ENCODE measurements at regions not wholly inside any gene's neighbourhood (a gene's known extent, or its start where the extent isn't known, plus 50 kb on each side); places are given as distances from the start of the nearest gene placed in this dataset.

- no peak overlapping the region for H3K27ac ChIP-seq (ENCODE audit: low read depth, low read length)
- H3K4me1 ChIP-seq (ENCODE audit: control insufficient read depth in 5 of 5, insufficient read depth in 5 of 5, low read length in 5 of 5), result peaks cover 0 to 7% (median 5%) of the 10 kb centered on the region in 5 donors
- H3K27me3 ChIP-seq (ENCODE audit: control insufficient read depth in 5 of 5, insufficient read depth in 4 of 5, low read length in 5 of 5), result peaks cover 0 to 4% (median 3%) of the 10 kb centered on the region in 5 donors
- H3K9ac ChIP-seq (ENCODE audit: low read length in 5 of 5), result no peak overlapping the region
- H3K4me3 ChIP-seq (ENCODE audit: low read depth in 1 of 5, low read length in 5 of 5), result no peak overlapping the region
- H3K9me3 ChIP-seq (ENCODE audit: control insufficient read depth in 5 of 5, low read length in 5 of 5), result peaks cover 5 to 21% (median 12%) of the 10 kb centered on the region in 5 donors
- H3K36me3 ChIP-seq (ENCODE audit: control insufficient read depth in 5 of 5, insufficient read depth in 5 of 5, low read length in 5 of 5), result no peaks in the 10 kb centered on the region
Observed at GRCh38 chr5:34547300-34548085, 108.6 kb upstream of the RAI14 start.

- no peak overlapping the region for H3K27ac ChIP-seq (ENCODE audit: low read depth, low read length)
- peaks cover 0 to 4% (median 3%) of the 10 kb centered on the region in 5 donors for H3K27me3 ChIP-seq (ENCODE audit: control insufficient read depth in 5 of 5, insufficient read depth in 4 of 5, low read length in 5 of 5)
- no peak overlapping the region for H3K4me3 ChIP-seq (ENCODE audit: low read depth in 1 of 5, low read length in 5 of 5)
- H3K9me3 ChIP-seq (ENCODE audit: control insufficient read depth in 5 of 5, low read length in 5 of 5), result peaks cover 5 to 21% (median 12%) of the 10 kb centered on the region in 5 donors
- H3K4me1 ChIP-seq (ENCODE audit: control insufficient read depth in 5 of 5, insufficient read depth in 5 of 5, low read length in 5 of 5), result peaks cover 0 to 7% (median 5%) of the 10 kb centered on the region in 5 donors
- H3K9ac ChIP-seq (ENCODE audit: low read length in 5 of 5), result no peak overlapping the region
- no peaks in the 10 kb centered on the region for H3K36me3 ChIP-seq (ENCODE audit: control insufficient read depth in 5 of 5, insufficient read depth in 5 of 5, low read length in 5 of 5)
Observed at GRCh38 chr5:34548086-34548403, 108.1 kb upstream of the RAI14 start.

- H3K9me3 ChIP-seq (ENCODE audit: control insufficient read depth in 5 of 5, low read length in 5 of 5), result peaks cover 0 to 8% (median 5%) of the 10 kb centered on the region in 5 donors
- no peak overlapping the region for H3K9ac ChIP-seq (ENCODE audit: low read length in 5 of 5)
- H3K4me1 ChIP-seq (ENCODE audit: control insufficient read depth in 5 of 5, insufficient read depth in 5 of 5, low read length in 5 of 5), result peaks cover 0 to 7% (median 5%) of the 10 kb centered on the region in 5 donors
- H3K27me3 ChIP-seq (ENCODE audit: control insufficient read depth in 5 of 5, insufficient read depth in 4 of 5, low read length in 5 of 5), result peaks cover 0 to 7% (median 3%) of the 10 kb centered on the region in 5 donors
- no peak overlapping the region for H3K4me3 ChIP-seq (ENCODE audit: low read depth in 1 of 5, low read length in 5 of 5)
- no peaks in the 10 kb centered on the region for H3K36me3 ChIP-seq (ENCODE audit: control insufficient read depth in 5 of 5, insufficient read depth in 5 of 5, low read length in 5 of 5)
- no peak overlapping the region for H3K27ac ChIP-seq (ENCODE audit: low read depth, low read length)
Observed at GRCh38 chr5:34550247-34550646, 105.9 kb upstream of the RAI14 start.

- H3K9ac ChIP-seq (ENCODE audit: low read length in 5 of 5), result no peak overlapping the region
- H3K27ac ChIP-seq (ENCODE audit: low read depth, low read length), result no peak overlapping the region
- peaks cover 0 to 7% (median 4%) of the 10 kb centered on the region in 5 donors for H3K9me3 ChIP-seq (ENCODE audit: control insufficient read depth in 5 of 5, low read length in 5 of 5)
- H3K27me3 ChIP-seq (ENCODE audit: control insufficient read depth in 5 of 5, insufficient read depth in 4 of 5, low read length in 5 of 5), result peaks cover 0 to 8% (median 3%) of the 10 kb centered on the region in 5 donors
- H3K4me3 ChIP-seq (ENCODE audit: low read depth in 1 of 5, low read length in 5 of 5), result no peak overlapping the region
- no peaks in the 10 kb centered on the region for H3K36me3 ChIP-seq (ENCODE audit: control insufficient read depth in 5 of 5, insufficient read depth in 5 of 5, low read length in 5 of 5)
- H3K4me1 ChIP-seq (ENCODE audit: control insufficient read depth in 5 of 5, insufficient read depth in 5 of 5, low read length in 5 of 5), result peaks cover 0 to 7% (median 5%) of the 10 kb centered on the region in 5 donors
Observed at GRCh38 chr5:34550964-34551363, 105.2 kb upstream of the RAI14 start.

GRCh38 chr5:34551911-34552433 lies 104.2 kb upstream of the RAI14 start:
- Histone ChIP-seq H3K27ac (ENCODE audit: low read depth, low read length) (no peak overlapping the region), H3K9ac (ENCODE audit: low read length in 5 of 5) (no peak overlapping the region), H3K36me3 (ENCODE audit: control insufficient read depth in 5 of 5, insufficient read depth in 5 of 5, low read length in 5 of 5) (no peaks in the 10 kb centered on the region), H3K4me1 (ENCODE audit: control insufficient read depth in 5 of 5, insufficient read depth in 5 of 5, low read length in 5 of 5) (peaks cover 0 to 7% (median 5%) of the 10 kb centered on the region in 5 donors), H3K9me3 (ENCODE audit: control insufficient read depth in 5 of 5, low read length in 5 of 5) (peaks cover 0 to 6% (median 4%) of the 10 kb centered on the region in 5 donors), H3K4me3 (ENCODE audit: low read depth in 1 of 5, low read length in 5 of 5) (no peak overlapping the region), H3K27me3 (ENCODE audit: control insufficient read depth in 5 of 5, insufficient read depth in 4 of 5, low read length in 5 of 5) (peaks cover 0 to 8% (median 3%) of the 10 kb centered on the region in 5 donors)

GRCh38 chr5:34552686-34553085 lies 103.4 kb upstream of the RAI14 start:
- Histone ChIP-seq H3K9ac (ENCODE audit: low read length in 5 of 5) (no peak overlapping the region), H3K27ac (ENCODE audit: low read depth, low read length) (no peak overlapping the region), H3K9me3 (ENCODE audit: control insufficient read depth in 5 of 5, low read length in 5 of 5) (no peaks in the 10 kb centered on the region), H3K4me1 (ENCODE audit: control insufficient read depth in 5 of 5, insufficient read depth in 5 of 5, low read length in 5 of 5) (peaks cover 0 to 7% (median 5%) of the 10 kb centered on the region in 5 donors), H3K36me3 (ENCODE audit: control insufficient read depth in 5 of 5, insufficient read depth in 5 of 5, low read length in 5 of 5) (no peaks in the 10 kb centered on the region), H3K4me3 (ENCODE audit: low read depth in 1 of 5, low read length in 5 of 5) (no peak overlapping the region), H3K27me3 (ENCODE audit: control insufficient read depth in 5 of 5, insufficient read depth in 4 of 5, low read length in 5 of 5) (peaks cover 0 to 8% (median 3%) of the 10 kb centered on the region in 5 donors)

GRCh38 chr5:34553581-34553980 lies 102.5 kb upstream of the RAI14 start:
- no peak overlapping the region for H3K27ac ChIP-seq (ENCODE audit: low read depth, low read length)
- H3K9me3 ChIP-seq (ENCODE audit: control insufficient read depth in 5 of 5, low read length in 5 of 5), result no peaks in the 10 kb centered on the region
- H3K4me1 ChIP-seq (ENCODE audit: control insufficient read depth in 5 of 5, insufficient read depth in 5 of 5, low read length in 5 of 5), result peaks cover 0 to 7% (median 5%) of the 10 kb centered on the region in 5 donors
- H3K4me3 ChIP-seq (ENCODE audit: low read depth in 1 of 5, low read length in 5 of 5), result no peak overlapping the region
- H3K36me3 ChIP-seq (ENCODE audit: control insufficient read depth in 5 of 5, insufficient read depth in 5 of 5, low read length in 5 of 5), result no peaks in the 10 kb centered on the region
- peaks cover 0 to 11% (median 3%) of the 10 kb centered on the region in 5 donors for H3K27me3 ChIP-seq (ENCODE audit: control insufficient read depth in 5 of 5, insufficient read depth in 4 of 5, low read length in 5 of 5)
- H3K9ac ChIP-seq (ENCODE audit: low read length in 5 of 5), result no peak overlapping the region

- H3K4me1 ChIP-seq (ENCODE audit: control insufficient read depth in 5 of 5, insufficient read depth in 5 of 5, low read length in 5 of 5), result peaks cover 0 to 7% (median 5%) of the 10 kb centered on the region in 5 donors
- H3K9ac ChIP-seq (ENCODE audit: low read length in 5 of 5), result no peak overlapping the region
- H3K36me3 ChIP-seq (ENCODE audit: control insufficient read depth in 5 of 5, insufficient read depth in 5 of 5, low read length in 5 of 5), result no peaks in the 10 kb centered on the region
- H3K9me3 ChIP-seq (ENCODE audit: control insufficient read depth in 5 of 5, low read length in 5 of 5), result no peaks in the 10 kb centered on the region
- H3K27ac ChIP-seq (ENCODE audit: low read depth, low read length), result no peak overlapping the region
- H3K27me3 ChIP-seq (ENCODE audit: control insufficient read depth in 5 of 5, insufficient read depth in 4 of 5, low read length in 5 of 5), result peaks cover 0 to 11% (median 3%) of the 10 kb centered on the region in 5 donors
- no peak overlapping the region for H3K4me3 ChIP-seq (ENCODE audit: low read depth in 1 of 5, low read length in 5 of 5)
Observed at GRCh38 chr5:34554641-34555040, 101.5 kb upstream of the RAI14 start.

- no peaks in the 10 kb centered on the region for H3K36me3 ChIP-seq (ENCODE audit: control insufficient read depth in 5 of 5, insufficient read depth in 5 of 5, low read length in 5 of 5)
- peaks cover 0 to 7% (median 5%) of the 10 kb centered on the region in 5 donors for H3K4me1 ChIP-seq (ENCODE audit: control insufficient read depth in 5 of 5, insufficient read depth in 5 of 5, low read length in 5 of 5)
- peaks cover 0 to 7% (median 0%) of the 10 kb centered on the region in 5 donors for H3K27me3 ChIP-seq (ENCODE audit: control insufficient read depth in 5 of 5, insufficient read depth in 4 of 5, low read length in 5 of 5)
- H3K4me3 ChIP-seq (ENCODE audit: low read depth in 1 of 5, low read length in 5 of 5), result no peak overlapping the region
- no peak overlapping the region for H3K9ac ChIP-seq (ENCODE audit: low read length in 5 of 5)
- H3K9me3 ChIP-seq (ENCODE audit: control insufficient read depth in 5 of 5, low read length in 5 of 5), result no peaks in the 10 kb centered on the region
- H3K27ac ChIP-seq (ENCODE audit: low read depth, low read length), result no peak overlapping the region
Observed at GRCh38 chr5:34555699-34556508, 100.2 kb upstream of the RAI14 start.

- Histone ChIP-seq H3K27me3 (ENCODE audit: control insufficient read depth in 5 of 5, insufficient read depth in 4 of 5, low read length in 5 of 5) (peaks cover 0 to 7% (median 0%) of the 10 kb centered on the region in 5 donors), H3K9me3 (ENCODE audit: control insufficient read depth in 5 of 5, low read length in 5 of 5) (no peaks in the 10 kb centered on the region), H3K4me1 (ENCODE audit: control insufficient read depth in 5 of 5, insufficient read depth in 5 of 5, low read length in 5 of 5) (peaks cover 0 to 7% (median 5%) of the 10 kb centered on the region in 5 donors), H3K9ac (ENCODE audit: low read length in 5 of 5) (no peak overlapping the region), H3K4me3 (ENCODE audit: low read depth in 1 of 5, low read length in 5 of 5) (no peak overlapping the region), H3K27ac (ENCODE audit: low read depth, low read length) (no peak overlapping the region), H3K36me3 (ENCODE audit: control insufficient read depth in 5 of 5, insufficient read depth in 5 of 5, low read length in 5 of 5) (no peaks in the 10 kb centered on the region)
Observed at GRCh38 chr5:34556509-34556782, 99.7 kb upstream of the RAI14 start.
